Smooth muscle cell (in vitro differentiated cells): ENCODE measurements at regions not wholly inside any gene's neighbourhood (a gene's known extent, or its start where the extent isn't known, plus 50 kb on each side); places are given as distances from the start of the nearest gene placed in this dataset. TPM values are rescaled to one million over a fixed set of nuclear protein-coding genes. Genes with fewer than 3 reads are reported as not detected.

Experiments used
- DNase-seq: peaks from one replicate; lab custom pipeline; 2025; ENCODE audit not compliant: unreplicated experiment; lab: John Stamatoyannopoulos, UW
- H2AFZ ChIP-seq: fragments of 200-600 bp; sonication (generic); 2 replicates; pipeline ENCODE4 v1.6.0; 2016; ENCODE audit warnings: antibody characterized with exemption, low read depth, mild to moderate bottlenecking
- H3F3A ChIP-seq: fragments of 200-600 bp; sonication (generic); 2 replicates; pipeline ENCODE4 v1.6.0; 2017; ENCODE audit warnings: antibody characterized with exemption, low read depth
- H3K27ac ChIP-seq: fragments of 200-600 bp; sonication (generic); 2 replicates; pipeline ENCODE4 v1.5.1; 2016; ENCODE audit warnings: low read depth, mild to moderate bottlenecking
- H3K27me3 ChIP-seq: fragments of 200-600 bp; sonication (generic); 2 replicates; pipeline ENCODE4 v1.6.1; 2016; ENCODE audit warnings: low read depth, mild to moderate bottlenecking
- H3K36me3 ChIP-seq: fragments of 200-600 bp; sonication (generic); 2 replicates; pipeline ENCODE4 v1.5.1; 2016; ENCODE audit warnings: low read depth
- H3K4me1 ChIP-seq: fragments of 200-600 bp; sonication (generic); 2 replicates; pipeline ENCODE4 v1.5.1; 2016; ENCODE audit warnings: low read depth
- H3K4me2 ChIP-seq: fragments of 200-600 bp; sonication (generic); 2 replicates; pipeline ENCODE4 v1.6.0; 2016; ENCODE audit warnings: mild to moderate bottlenecking
- H3K4me3 ChIP-seq: fragments of 200-600 bp; sonication (generic); 2 replicates; pipeline ENCODE4 v1.5.1; 2016; ENCODE audit warnings: mild to moderate bottlenecking
- H3K79me2 ChIP-seq: fragments of 200-600 bp; sonication (generic); 2 replicates; pipeline ENCODE4 v1.6.0; 2016; ENCODE audit warnings: low read depth, mild to moderate bottlenecking
- H3K9ac ChIP-seq: fragments of 200-600 bp; sonication (generic); 2 replicates; pipeline ENCODE4 v1.6.0; 2016; ENCODE audit warnings: low read depth
- H3K9me3 ChIP-seq: fragments of 200-600 bp; sonication (generic); replicated peaks from 2 replicates; pipeline ENCODE4 v1.5.1; 2016; ENCODE audit warnings: low read depth
- H4K20me1 ChIP-seq: fragments of 200-600 bp; sonication (generic); 2 replicates; pipeline ENCODE4 v1.6.0; 2016; ENCODE audit warnings: low read depth
- CTCF ChIP-seq: fragments of 200-600 bp; sonication (generic); IDR thresholded peaks from 2 replicates; pipeline ENCODE4 v1.5.1; 2017; ENCODE audit warnings: borderline replicate concordance, mild to moderate bottlenecking, antibody characterized with exemption; ENCODE audit not compliant: insufficient read depth, poor library complexity, severe bottlenecking
- WGBS: methylation state at CpG from one replicate; pipeline ENCODE4 v1.1.7; 2016; ENCODE audit warnings: low lambda C conversion rate; 5-methylcytosine and 5-hydroxymethylcytosine counted together
- small RNA-seq: library from RNA; depleted of rRNA; stranded (forward); fragments of <200 nt; gene quantifications from one replicate; pipeline ENCODE3, GENCODE V24; 2014

- Histone ChIP-seq H3K36me3 (no peaks in the 10 kb centered on the region), H3K79me2 (no peaks in the 10 kb centered on the region), H3K27ac (no peak overlapping the region), H3K4me1 (no peaks in the 10 kb centered on the region), H3K4me3 (no peak overlapping the region), H2AFZ (no peak overlapping the region), H4K20me1 (no peaks in the 10 kb centered on the region), H3K4me2 (no peak overlapping the region), H3K9ac (no peak overlapping the region), H3F3A (no peaks in the 10 kb centered on the region), H3K27me3 (no peaks in the 10 kb centered on the region), H3K9me3 (no peaks in the 10 kb centered on the region)
- no peak for DNase-seq
- no peak for TF ChIP-seq CTCF
- 50% methylated on average over 3 of the region's 3 CpGs for WGBS
These were observed 225.6 kb downstream of the ASXL3 start for GRCh38 chr18:33803636-33804035.

- no peak overlapping the region for H2AFZ ChIP-seq
- H3K9ac ChIP-seq, result no peak overlapping the region
- H3K27ac ChIP-seq, result no peak overlapping the region
- no peak overlapping the region for H3K4me3 ChIP-seq
- no peak for DNase-seq
- H3K36me3 ChIP-seq, result no peaks in the 10 kb centered on the region
- 84% methylated on average over 2 of the region's 2 CpGs for WGBS
- H3K9me3 ChIP-seq, result no peaks in the 10 kb centered on the region
- H3K27me3 ChIP-seq, result no peaks in the 10 kb centered on the region
- H4K20me1 ChIP-seq, result no peaks in the 10 kb centered on the region
- H3K79me2 ChIP-seq, result no peaks in the 10 kb centered on the region
- no peaks in the 10 kb centered on the region for H3K4me1 ChIP-seq
- no peaks in the 10 kb centered on the region for H3F3A ChIP-seq
- H3K4me2 ChIP-seq, result no peak overlapping the region
- TF ChIP-seq CTCF, result no peak
These were observed 224.9 kb downstream of the ASXL3 start for GRCh38 chr18:33802955-33803354.

Small RNA genes lying in the stretch of these regions (small RNA-seq; reads per million reads assigned to genes)
- not detected for gene RF00019
